ENCODE measurements at regions not wholly inside any gene's neighbourhood (a gene's known extent, or its start where the extent isn't known, plus 50 kb on each side); places are given as distances from the start of the nearest gene placed in this dataset.
A peak's percentile ranks its signal among the peaks of the same experiment; 100 is the strongest.
"Not testable (repeated sequence)": the region's sequence is repeated elsewhere in the genome, so short reads cannot be mapped to it uniquely, and the experiment has no call there.

DNA sequence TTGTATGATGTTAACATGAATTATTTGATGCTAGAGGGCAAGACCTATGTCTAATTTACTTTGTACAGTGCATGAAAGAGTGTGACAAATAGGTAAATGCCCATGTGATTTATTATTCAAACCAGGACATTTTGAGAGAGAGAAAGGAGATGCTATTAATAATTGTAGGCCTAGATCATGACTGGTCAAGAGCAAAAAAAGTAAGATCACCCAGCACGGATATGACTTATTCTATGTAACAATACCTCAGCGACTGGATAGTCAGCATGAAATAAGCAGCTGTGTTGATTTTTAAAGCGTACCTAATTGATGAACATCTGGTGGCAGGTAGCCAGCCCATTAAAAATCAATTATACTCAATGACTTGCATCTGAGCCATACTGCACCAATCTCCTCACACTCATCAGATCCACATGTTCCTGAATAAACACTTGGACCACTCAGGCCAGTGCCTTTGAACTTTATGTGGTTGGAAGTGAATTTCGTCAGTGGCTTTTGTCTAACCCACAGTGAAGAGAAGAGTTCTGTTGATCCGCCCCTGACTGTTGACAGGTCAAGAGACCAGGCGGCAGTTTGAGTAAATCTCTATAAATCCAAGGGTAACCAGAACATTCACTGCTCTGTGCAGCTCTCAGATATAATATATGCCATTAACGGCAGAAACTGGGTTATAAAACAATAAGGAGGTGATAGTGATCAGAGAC, 435.3 kb downstream of the MDFIC start:
- no peak for DNase-seq (ENCODE audit: low spot score)

DNA sequence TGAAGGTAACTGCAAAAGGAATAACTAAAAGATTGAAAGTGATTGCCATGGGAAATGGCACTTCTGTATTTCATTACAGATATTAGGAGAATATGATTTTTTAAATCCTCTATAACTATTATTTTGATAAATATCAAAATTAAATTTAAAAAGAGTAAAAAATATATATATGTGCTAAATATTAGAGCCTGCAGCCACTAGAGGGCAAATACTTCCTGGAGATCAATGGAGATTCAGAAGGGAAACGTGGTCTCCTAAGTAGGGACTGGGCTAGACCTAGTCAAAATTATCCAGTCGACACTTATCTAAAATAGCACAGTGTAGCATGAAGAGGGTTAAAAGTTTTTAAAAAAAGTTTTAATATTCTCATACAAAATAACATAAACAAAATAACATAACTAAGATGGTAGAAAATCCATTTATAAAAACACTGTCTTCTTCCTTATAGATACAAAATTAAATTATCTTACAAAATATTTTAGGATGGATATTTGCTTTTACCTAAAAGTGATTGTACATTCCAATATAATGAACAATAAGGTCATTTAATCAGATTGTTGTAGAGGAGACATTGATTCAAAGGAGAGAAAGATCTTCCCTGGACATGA, 434.3 kb downstream of the MDFIC start:
- DNase-seq (ENCODE audit: low spot score) = peak; percentile 47

DNA sequence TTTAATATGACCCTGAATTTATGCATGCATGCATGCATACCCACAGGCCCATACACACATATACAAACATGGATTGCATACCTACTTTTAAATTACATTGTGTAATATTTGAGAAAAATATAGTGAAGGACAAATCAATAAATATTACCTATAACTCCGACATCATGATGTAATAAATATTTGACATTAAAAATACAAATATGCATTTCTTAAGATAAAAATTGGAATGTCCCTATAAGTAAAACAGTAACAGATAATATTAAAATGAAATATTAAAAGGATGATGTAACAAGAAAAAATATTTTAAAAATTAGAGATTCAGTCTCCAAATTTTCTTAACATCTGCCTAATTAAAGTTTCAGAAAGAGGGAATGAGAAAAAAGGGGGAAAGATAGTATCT, 433.0 kb downstream of the MDFIC start:
- DNase-seq (ENCODE audit: low spot score) = no peak

DNA sequence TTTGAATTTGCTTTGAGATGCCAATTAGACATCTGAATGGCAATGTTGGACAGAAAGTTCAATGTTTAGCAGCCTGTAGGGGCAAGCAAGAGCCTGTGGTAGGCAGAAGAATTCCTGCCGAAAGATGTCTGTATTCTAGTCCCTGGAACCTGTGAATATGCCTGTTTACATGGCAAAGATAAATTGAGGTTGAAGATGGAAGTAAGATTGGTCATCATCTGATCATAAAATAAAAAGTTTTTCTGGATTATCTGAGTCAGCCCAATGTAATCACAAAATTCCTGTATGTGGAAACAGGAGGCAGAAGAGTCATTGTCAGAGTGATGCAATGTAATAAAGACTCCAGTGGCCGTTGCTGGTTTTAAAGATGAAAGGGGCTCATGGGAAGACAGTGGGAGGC, 430.5 kb downstream of the MDFIC start:
- no peak for DNase-seq (ENCODE audit: low spot score)

DNA sequence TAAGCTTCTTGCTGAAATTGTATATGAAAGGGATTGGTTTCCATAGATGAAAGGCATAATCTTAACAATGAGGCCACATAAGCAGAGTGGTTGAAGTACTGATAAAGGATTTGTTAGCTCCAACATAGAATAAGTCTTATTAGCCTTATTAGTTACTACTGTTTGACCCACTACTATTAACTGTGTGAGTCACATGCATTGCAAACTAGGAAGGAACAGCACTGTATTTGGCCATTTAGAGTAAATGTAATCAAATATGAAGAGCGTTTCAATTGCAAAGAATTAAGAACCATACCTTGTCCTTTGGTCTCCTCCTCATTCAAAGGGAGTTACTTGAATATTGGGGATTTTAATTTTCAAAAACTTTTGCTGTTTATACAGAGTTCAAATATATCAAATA, 428.9 kb downstream of the MDFIC start:
- no peak for DNase-seq (ENCODE audit: low spot score)

DNA sequence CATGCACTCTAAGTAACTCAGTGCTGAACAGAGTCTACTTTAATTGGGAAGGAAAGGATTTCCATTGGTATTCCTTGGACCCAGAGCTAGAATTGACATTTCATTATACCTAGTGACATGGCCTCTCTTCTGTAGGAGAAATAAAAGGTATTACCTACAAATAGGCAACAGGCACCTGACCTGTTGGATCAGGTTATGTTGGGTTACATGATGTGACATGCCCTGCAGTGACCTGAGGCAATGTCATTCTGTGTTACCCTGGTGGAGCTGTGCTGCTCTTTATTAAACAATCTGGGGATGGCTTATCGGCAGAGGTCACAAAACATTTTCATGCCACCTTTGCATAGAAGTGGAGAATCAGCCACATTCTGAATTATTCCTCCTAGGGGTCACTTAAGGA, 427.7 kb downstream of the MDFIC start:
- no peak for DNase-seq (ENCODE audit: low spot score)

DNA sequence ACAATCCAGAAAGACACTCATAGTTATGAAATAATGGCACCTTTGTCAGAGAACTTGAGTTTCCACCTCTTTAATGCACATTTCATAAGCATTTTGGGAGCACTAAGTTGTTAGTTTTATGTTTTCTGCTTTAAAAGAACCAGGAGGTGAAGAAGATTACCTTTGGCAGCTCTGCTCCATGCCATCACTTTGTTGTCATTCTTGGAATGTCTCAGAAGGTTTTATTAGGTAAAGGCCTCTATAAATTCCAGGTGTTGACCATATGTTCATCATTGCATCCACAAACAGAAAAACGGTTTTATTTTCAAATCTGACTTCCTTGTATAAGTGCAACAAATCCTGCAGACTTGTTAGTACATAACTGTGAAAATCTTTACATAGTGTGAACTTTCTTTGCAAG, 424.8 kb downstream of the MDFIC start:
- DNase-seq (ENCODE audit: low spot score) = no peak

DNA sequence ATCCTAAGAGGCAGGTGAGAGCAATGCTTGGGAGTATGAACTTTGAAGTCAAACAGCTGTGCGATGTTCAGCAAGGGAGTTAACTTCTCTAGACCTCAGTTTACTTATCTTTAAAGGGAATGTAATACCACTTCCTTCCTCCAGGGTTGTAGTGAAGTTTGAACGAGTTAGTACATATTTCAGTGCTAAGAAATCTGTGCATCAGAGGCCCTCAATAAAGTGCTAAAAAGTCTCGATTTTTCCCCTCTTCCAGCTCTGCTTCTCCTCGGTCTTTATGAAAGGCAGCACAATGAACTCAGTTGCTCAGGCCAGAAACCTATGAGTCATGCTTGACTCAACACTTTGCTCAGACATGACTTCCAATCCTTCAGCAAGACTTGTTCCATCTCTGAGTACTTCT, 418.9 kb downstream of the MDFIC start:
- DNase-seq (ENCODE audit: low spot score) = peak; percentile 11

DNA sequence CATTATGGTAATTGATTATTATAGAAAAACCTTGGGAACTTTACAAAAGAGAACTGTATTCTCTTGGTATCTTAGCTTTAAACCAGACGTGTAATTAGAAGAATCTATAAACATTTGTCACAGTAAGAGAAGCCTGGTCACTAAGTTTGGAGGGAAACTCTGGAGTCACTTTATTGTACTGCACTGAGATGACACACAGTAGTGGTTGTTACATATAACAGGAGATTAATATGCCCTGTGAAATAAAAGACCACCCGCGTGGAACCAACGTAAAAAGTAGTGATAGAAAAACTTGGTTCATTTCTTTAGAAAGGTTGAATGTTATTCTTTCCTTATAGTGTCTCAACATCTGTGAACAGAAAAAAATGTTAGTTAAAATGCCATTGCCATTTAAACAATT, 416.1 kb downstream of the MDFIC start:
- no peak for DNase-seq (ENCODE audit: low spot score)

DNA sequence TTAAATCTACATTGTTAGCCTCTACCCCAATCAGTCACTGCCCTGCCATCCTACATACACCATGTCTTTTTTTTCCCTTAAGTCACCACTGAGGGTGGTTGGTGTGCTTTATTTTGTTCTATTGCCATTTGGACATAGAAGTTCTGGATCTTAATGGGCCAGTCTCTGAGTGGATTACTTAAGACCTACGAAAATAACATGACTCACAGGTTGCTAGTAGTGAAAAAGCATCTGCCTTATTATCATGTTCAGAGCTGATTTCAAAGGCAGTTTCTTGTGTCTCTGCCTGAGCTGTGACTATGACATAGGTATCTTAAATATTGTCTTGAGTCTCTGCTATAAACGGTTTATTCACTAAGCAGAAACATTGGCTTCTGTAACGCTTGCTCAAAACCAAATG, 410.8 kb downstream of the MDFIC start:
- no peak for DNase-seq (ENCODE audit: low spot score)

DNA sequence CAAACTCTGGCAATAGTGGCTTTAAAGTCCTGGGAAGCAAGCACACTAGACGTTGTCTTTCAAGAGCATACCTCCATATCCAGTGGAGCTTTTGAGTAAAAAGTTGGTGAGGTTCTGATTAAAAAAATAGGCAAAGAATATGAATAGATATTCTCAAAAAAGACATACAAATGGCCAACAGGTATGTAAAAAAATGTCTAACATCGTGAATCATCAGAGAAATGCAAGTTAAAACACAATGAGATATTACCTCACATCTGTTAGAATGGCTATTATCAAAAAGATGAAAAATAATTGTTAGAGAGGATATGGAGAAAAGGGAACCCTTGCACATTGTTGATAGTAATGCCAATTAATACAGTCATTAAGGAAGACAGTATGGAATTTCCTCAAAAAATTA, 407.1 kb downstream of the MDFIC start:
- DNase-seq (ENCODE audit: low spot score) = no peak

DNA sequence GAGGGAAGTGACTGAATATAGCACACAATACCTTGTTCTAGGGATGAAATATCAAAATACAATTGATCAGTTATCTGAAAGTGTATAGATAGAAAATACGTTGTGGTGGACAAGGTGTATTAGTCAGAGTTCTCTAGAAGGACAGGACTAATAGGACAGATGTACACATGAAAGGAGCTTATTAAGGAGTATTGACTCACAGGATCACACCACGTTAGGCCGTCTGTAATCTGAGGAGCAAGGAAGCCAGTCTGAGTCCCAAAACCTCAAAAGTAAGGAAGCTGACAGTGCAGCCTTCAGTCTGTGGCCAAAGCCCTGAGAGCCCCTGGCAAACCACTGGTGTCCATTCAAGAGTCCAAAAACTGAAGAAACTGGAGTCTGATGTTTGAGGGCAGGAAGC, 406.1 kb downstream of the MDFIC start:
- DNase-seq (ENCODE audit: low spot score) = no peak

DNA sequence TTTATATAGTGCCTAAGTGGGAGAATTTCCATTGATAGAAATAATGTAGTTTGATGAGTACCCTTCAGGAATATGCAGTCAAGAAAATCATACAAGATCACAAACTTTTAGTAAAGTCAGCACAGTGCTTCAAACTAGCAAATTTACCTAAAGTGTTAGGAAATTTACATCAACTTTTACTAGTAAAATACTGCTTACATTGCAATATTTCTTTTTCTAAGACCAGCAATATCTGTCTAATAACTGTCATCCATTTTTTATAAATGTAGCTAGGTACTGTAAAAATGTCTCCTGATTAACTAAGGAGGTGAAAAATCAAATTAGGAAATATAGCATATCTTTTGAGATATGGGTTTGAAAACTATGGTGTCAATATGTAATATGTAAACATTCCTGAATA, 405.4 kb downstream of the MDFIC start:
- no peak for DNase-seq (ENCODE audit: low spot score)

DNA sequence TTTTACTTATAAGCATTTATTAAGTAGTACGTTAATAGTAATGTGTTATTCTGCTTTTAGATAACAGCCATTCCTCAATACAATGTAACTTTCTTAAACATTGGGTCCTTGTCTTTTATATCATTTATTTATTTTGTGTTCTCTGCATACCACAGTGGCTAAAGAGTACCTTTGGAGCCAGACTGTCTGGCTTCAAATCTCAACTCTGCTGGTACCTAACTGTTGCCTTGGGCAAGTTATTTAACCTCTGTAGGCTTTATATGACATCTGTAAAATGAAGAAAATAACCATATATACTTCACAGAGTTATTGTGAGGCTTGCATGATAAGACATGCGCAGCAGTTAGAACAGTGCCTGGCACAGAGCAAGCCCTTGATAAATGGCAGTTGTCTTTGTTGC, 397.6 kb downstream of the MDFIC start:
- no peak for DNase-seq (ENCODE audit: low spot score)

DNA sequence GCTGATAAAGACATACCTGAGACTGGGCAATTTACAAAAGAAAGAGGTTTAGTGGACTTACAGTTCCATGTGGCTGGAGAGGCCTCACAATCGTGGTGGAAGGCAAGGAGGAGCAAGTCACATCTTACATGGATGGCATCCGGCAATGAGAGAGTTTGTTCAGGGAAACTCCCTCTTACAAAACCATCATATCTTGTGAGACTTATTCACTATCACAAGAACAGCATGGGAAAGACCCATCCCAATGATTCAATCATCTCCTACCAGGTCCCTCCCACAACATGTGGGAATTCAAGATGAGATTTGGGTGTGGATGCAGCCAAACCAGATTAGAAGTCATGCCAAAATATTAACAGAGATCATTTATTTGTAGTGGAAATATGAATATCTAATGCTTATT, 388.4 kb downstream of the MDFIC start:
- DNase-seq (ENCODE audit: low spot score) = not testable (repeated sequence)

DNA sequence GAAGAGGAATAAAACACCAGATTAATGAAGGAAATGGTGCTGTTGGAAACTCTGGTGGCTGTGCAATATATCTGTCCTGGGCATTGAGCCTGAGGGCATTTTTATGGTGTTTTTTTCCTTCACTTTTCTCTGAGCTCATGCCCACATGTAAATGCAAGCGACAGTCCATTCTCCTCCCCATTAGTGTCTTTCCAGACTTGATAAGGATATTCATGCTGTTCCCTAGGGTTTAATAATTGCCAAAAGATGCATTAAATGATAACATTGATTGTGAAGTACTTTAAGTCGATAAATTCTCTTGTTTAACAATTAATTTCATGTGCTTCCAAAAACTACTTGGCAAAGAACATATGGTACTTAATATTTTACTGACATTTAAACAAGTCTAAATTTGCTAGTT, 384.7 kb downstream of the MDFIC start:
- no peak for DNase-seq (ENCODE audit: low spot score)

DNA sequence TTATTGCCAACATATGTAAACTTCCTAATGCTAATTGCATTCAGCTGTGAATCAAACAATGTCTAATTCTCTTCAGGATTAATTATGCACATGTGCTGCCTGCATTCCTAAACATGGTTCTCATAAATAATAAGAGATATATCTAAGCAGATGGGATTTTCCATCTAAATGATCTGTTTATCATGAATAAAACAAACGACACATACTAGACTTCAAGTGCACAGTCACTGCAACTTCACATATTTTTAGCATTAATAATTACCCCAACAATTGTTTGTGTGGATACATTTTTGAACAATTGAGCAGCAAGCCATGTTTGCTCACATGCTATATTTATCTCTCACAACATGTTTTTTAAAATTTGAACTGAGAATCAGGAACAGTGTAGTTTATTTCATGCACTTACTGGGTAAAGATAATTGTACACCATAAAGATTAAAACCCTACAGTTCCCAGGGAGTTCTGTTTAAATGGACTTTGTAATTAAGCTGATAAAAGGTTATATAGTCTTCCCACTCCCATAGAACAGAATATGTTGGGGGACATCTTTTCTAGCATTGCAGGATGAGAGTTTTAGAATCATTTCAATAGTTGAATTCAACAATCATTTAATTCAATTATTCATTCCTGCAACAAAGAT, 378.5 kb downstream of the MDFIC start:
- no peak for DNase-seq (ENCODE audit: low spot score)

DNA sequence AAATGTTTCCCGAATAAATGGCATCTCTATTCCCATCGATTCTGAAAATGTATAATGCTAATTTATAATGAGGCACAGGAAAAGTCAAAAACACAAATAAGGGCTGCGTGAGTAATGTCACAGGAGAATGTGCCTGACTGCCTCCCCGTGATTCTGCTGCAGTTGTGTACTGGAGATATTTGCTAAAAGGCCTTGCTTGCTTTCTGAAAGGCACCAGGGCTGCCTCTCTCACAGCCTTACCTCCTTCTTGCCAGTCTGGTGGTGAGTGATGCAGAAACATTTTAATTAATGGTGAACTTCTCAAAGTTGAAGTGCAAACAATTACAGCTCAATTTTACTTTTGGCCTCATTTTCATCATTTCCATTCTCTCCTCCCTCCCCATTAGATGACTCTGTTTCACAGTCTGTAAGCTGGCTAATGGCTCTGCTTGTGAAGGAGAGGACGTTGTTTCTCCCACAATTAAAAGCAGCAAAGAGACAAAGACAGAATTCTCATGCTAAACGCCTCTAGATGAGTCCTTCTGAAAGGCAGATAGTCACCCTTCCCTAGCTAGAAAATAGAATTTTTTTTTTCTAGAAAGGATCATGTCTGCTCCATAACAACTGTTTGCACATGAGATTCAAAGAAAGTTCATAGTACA, 377.6 kb downstream of the MDFIC start:
- DNase-seq (ENCODE audit: low spot score) = no peak

DNA sequence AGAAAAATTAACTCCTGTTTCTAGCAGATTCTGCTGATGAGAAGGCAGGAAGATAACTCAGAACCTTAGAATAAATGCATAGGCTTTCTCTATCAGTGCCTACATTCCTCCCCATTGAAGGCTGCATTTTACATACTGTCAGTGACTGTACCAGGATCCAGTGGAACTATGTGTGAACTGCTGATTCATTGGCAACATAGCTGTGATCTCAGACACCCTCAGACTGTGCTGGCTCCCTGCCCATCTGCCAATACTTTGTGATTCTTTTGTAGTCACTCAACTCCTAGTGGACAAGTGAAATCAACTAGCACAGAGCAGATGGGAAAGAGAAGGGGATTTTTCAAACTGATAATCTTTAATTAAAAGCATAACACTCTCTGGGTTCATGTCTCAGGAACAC, 375.8 kb downstream of the MDFIC start:
- peak; percentile 66 for DNase-seq (ENCODE audit: low spot score)

DNA sequence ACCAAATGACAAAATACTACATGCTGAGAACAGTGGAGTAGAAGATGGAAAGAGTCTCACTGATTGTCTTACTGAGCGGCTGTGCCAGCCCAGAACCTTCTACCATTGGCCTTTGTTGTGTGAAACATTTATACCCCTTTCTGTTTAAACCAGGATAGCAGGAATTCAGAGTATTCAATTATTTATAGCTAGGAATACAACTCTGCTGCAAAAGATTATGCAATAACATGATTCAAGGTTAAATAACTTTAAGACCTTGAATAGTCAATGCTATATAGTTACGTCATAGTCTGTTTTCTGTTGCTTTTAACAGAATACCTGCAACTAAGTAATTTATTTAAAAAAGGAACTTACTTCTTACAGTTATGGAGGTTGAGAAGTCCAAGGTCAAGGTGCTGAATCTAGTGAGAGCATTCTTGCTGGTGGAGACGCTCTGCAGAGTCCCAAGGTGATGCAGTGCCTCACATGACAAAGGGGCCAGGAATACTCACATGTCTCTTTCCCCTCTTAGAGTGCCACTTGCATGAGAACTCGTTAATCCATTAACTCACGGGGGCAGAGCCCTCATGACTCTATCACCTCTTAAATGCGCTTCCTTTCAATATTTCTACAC, 371.8 kb downstream of the MDFIC start:
- DNase-seq (ENCODE audit: low spot score) = no peak

DNA sequence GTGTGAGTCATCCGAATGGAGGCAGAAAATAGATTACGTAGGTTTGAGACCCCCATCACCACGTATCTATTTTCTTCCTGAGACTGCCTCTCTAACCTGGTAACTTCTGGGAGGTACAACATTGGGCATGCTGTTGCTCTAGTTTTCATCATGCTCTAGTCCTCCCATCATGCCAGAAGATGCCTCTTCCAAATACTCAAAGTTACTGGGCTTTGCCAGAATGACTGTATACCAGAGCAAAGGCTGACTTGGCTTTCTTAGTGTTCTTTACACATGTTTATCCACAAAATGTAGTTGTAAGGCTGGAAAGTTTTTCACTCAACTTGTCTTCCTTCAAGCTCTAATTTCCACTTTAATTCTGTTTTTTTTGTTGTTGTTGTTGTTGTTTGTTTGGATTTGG, 370.5 kb downstream of the MDFIC start:
- no peak for DNase-seq (ENCODE audit: low spot score)

DNA sequence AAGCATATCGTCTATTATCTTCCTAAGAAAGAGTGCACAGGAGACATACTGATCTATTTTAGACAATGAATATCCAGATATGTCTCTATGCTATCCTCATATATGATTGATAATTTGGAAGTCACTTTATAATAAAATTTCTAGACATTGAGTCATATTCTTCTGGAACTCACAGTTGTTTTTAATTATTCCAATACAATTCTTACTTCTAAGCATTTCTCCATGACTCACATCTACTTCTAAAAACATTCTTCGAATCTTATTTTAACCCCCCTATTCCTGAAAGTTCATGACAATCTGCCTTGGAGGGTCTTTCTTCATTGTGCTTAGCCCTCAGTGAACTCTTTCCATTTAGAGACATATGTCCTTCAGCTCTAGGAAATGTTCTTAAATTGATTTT, 368.1 kb downstream of the MDFIC start:
- DNase-seq (ENCODE audit: low spot score) = no peak

Data from HT-29 (cell line).